ENCODE measurements at regions not wholly inside any gene's neighbourhood (a gene's known extent, or its start where the extent isn't known, plus 50 kb on each side); places are given as distances from the start of the nearest gene placed in this dataset.

DNA sequence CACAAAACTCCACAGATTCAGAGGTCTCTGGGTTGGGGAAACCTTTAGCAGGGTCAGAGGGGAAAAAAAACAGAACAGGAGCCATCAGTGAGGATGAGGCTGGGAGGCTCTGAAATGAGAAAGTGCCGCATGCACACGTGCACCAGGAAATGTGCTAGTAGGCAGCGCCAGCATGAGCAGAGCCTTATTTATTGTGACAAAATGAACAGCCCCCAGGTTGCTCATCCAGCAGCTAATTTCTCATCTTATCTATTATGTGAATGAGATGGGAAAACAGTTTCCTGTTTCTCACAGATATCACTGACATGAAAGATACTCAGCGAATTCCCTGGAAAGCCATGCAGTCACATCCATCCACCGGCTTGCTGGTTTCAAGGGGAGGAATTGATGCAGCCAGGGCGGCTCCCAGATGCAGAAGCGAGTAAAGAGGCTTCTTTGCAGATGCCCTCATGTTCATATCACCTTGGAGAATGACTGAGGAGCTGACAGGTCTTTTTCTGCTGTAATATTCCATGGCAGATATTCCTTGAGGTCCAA is 176.1 kb downstream of the MBOAT1 start:
- no peak for TF ChIP-seq POLR2AphosphoS5 (IDR thresholded peaks at IDR 0.05)
- TF ChIP-seq, protein P1, sequence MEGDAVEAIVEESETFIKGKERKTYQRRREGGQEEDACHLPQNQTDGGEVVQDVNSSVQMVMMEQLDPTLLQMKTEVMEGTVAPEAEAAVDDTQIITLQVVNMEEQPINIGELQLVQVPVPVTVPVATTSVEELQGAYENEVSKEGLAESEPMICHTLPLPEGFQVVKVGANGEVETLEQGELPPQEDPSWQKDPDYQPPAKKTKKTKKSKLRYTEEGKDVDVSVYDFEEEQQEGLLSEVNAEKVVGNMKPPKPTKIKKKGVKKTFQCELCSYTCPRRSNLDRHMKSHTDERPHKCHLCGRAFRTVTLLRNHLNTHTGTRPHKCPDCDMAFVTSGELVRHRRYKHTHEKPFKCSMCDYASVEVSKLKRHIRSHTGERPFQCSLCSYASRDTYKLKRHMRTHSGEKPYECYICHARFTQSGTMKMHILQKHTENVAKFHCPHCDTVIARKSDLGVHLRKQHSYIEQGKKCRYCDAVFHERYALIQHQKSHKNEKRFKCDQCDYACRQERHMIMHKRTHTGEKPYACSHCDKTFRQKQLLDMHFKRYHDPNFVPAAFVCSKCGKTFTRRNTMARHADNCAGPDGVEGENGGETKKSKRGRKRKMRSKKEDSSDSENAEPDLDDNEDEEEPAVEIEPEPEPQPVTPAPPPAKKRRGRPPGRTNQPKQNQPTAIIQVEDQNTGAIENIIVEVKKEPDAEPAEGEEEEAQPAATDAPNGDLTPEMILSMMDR (IDR thresholded peaks at IDR 0.05) = no peak
- no peak for TF ChIP-seq POLR2A (IDR thresholded peaks at IDR 0.05)
